ENCODE measurements at regions not wholly inside any gene's neighbourhood (a gene's known extent, or its start where the extent isn't known, plus 50 kb on each side); places are given as distances from the start of the nearest gene placed in this dataset.

DNA sequence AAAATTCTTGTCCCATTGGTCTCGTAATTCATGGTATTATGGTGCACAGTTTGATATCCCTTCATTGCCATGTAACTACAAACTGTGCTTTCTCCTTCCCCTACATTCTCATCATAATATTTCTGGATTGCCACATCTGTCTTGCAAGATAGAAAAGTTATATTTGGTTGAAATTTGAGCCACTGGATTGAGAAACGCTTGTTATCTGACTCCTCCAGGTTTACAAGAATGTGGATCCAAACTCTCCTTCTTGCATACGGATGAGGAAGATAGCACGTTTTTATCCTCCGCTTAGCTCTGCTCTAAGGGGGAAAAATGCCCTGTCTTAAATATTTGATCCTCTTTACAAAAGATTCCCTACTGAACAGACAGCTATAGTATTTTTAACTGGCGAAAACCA lies 438.2 kb downstream of the TSN start:
- TF ChIP-seq CTCF (IDR thresholded peaks at IDR 0.05 in 2 of 3, conservative IDR thresholded peaks at IDR 0.05 in 1 of 3; ENCODE audit: insufficient read depth in 2 of 3, low read depth in 1 of 3, low read length in 3 of 3), result no peak
- TF ChIP-seq, protein P1, sequence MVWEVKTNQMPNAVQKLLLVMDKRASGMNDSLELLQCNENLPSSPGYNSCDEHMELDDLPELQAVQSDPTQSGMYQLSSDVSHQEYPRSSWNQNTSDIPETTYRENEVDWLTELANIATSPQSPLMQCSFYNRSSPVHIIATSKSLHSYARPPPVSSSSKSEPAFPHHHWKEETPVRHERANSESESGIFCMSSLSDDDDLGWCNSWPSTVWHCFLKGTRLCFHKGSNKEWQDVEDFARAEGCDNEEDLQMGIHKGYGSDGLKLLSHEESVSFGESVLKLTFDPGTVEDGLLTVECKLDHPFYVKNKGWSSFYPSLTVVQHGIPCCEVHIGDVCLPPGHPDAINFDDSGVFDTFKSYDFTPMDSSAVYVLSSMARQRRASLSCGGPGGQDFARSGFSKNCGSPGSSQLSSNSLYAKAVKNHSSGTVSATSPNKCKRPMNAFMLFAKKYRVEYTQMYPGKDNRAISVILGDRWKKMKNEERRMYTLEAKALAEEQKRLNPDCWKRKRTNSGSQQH (CRISPR knock-in tag; IDR thresholded peaks at IDR 0.05), result no peak
- no peak for TF ChIP-seq SP1 (CRISPR knock-in tag; IDR thresholded peaks at IDR 0.05)
- TF ChIP-seq, protein P2, sequence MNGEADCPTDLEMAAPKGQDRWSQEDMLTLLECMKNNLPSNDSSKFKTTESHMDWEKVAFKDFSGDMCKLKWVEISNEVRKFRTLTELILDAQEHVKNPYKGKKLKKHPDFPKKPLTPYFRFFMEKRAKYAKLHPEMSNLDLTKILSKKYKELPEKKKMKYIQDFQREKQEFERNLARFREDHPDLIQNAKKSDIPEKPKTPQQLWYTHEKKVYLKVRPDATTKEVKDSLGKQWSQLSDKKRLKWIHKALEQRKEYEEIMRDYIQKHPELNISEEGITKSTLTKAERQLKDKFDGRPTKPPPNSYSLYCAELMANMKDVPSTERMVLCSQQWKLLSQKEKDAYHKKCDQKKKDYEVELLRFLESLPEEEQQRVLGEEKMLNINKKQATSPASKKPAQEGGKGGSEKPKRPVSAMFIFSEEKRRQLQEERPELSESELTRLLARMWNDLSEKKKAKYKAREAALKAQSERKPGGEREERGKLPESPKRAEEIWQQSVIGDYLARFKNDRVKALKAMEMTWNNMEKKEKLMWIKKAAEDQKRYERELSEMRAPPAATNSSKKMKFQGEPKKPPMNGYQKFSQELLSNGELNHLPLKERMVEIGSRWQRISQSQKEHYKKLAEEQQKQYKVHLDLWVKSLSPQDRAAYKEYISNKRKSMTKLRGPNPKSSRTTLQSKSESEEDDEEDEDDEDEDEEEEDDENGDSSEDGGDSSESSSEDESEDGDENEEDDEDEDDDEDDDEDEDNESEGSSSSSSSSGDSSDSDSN (IDR thresholded peaks at IDR 0.05; ENCODE audit: borderline replicate concordance in 1 of 2, low read depth in 2 of 2, low read length in 2 of 2), result no peak
- TF ChIP-seq, protein P3, sequence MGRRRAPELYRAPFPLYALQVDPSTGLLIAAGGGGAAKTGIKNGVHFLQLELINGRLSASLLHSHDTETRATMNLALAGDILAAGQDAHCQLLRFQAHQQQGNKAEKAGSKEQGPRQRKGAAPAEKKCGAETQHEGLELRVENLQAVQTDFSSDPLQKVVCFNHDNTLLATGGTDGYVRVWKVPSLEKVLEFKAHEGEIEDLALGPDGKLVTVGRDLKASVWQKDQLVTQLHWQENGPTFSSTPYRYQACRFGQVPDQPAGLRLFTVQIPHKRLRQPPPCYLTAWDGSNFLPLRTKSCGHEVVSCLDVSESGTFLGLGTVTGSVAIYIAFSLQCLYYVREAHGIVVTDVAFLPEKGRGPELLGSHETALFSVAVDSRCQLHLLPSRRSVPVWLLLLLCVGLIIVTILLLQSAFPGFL (CRISPR knock-in tag; IDR thresholded peaks at IDR 0.05), result no peak
- TF ChIP-seq KAT8 (IDR thresholded peaks at IDR 0.05; ENCODE audit: low read depth), result no peak
- TF ChIP-seq MYC (IDR thresholded peaks at IDR 0.05; ENCODE audit: low read depth, low read length), result no peak
- no peak for TF ChIP-seq MYC (CRISPR knock-in tag; IDR thresholded peaks at IDR 0.05; ENCODE audit: borderline replicate concordance, low read depth)
- TF ChIP-seq, protein P4, sequence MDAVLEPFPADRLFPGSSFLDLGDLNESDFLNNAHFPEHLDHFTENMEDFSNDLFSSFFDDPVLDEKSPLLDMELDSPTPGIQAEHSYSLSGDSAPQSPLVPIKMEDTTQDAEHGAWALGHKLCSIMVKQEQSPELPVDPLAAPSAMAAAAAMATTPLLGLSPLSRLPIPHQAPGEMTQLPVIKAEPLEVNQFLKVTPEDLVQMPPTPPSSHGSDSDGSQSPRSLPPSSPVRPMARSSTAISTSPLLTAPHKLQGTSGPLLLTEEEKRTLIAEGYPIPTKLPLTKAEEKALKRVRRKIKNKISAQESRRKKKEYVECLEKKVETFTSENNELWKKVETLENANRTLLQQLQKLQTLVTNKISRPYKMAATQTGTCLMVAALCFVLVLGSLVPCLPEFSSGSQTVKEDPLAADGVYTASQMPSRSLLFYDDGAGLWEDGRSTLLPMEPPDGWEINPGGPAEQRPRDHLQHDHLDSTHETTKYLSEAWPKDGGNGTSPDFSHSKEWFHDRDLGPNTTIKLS (IDR thresholded peaks at IDR 0.05; ENCODE audit: borderline replicate concordance, low read depth), result no peak
- no peak for TF ChIP-seq BCLAF1 (IDR thresholded peaks at IDR 0.05; ENCODE audit: borderline replicate concordance in 1 of 2, control insufficient read depth in 1 of 2, low read depth in 2 of 2, low read length in 1 of 2)
- TF ChIP-seq USF2 (CRISPR knock-in tag; IDR thresholded peaks at IDR 0.05), result no peak
- TF ChIP-seq NELFE (IDR thresholded peaks at IDR 0.05; ENCODE audit: insufficient read depth, insufficient read length), result no peak
- TF ChIP-seq MAFK (IDR thresholded peaks at IDR 0.05; ENCODE audit: low read length), result no peak
